Ecto neural progenitor cell (in vitro differentiated cells): ENCODE measurements at regions not wholly inside any gene's neighbourhood (a gene's known extent, or its start where the extent isn't known, plus 50 kb on each side); places are given as distances from the start of the nearest gene placed in this dataset.
"Not testable (repeated sequence)": the region's sequence is repeated elsewhere in the genome, so short reads cannot be mapped to it uniquely, and the experiment has no call there.

Experiments
- DNase-seq: peaks from one replicate; pipeline ENCODE4 v3.0.0-alpha.2; 2018; ENCODE audit warnings: low spot score

DNA sequence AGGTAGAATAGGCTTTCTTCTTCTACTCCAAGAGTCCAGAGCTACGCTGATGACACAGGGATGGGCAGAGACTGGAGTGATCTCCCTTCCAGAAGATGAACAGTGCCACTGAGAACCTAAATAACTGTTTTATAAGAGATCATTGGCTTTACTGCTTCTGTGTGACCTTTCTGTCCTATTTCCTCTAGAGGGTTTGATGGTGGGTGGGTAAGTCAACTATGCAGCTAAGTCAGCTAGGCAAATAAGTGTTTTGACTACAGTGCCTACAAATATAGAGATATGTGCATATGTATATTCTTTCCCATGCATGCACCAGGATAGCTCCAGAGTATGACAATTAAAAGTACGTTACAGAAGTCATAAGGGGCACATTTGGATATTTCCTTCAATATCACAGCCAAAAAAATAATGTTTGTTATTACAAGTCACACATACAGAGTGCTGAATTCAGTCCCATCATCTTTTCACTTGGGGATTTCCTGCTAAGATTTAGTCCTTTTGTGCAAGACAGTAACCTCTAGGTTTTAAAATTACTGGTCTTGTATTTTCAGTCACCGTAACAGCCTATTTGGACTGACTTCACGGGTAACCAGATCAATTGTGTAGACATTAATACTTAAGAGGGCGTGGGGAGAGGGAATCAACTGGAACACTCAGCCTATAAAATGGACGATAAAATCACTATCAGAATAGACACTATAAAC lies 412.6 kb upstream of the SOX5 start:
- no peak for DNase-seq

DNA sequence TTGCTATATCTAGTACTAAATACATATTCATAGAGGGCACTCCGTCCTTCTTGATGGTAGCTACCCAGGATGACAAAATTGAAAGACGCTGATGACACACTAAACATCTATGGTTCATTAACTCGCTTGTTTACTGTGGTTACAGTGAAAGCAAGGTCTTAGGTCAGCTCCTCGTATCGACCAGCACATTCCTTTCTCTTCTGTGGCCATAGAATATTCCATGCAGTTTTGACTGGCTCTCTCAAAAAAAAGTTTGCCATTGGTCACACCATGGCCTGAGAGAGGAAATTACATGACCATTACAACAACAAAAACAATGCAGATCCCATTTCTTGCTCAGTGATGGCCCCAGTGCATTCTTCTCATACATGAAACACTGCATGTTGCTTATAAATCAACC lies 411.4 kb upstream of the SOX5 start:
- DNase-seq = no peak

DNA sequence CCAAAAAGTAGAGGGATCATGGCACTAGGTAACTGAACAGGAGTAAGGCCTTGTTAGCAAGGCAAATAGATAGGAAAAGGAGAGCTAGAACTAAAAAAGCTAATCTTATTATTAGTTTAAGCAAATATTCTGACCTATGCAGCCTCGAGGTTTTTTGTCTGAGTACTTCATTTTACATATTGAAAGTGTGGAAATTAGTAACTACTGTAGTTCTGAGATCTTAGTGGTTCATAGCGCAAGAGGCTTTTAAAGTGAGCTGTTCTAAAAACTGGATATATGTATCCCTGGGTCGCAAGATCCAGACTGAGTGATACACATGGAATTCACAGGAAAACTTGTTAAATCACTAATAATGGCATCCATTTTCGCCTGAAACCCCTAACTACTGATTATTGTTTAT lies 411.0 kb upstream of the SOX5 start:
- DNase-seq = no peak

GRCh38 chr12:24360057-24360456 lies 410.6 kb upstream of the SOX5 start:
- no peak for DNase-seq

GRCh38 chr12:24359418-24359817 lies 409.9 kb upstream of the SOX5 start:
- DNase-seq = no peak

GRCh38 chr12:24356240-24356804 lies 406.9 kb upstream of the SOX5 start:
- DNase-seq = no peak

- no peak for DNase-seq
Observed at GRCh38 chr12:24352363-24352762, 402.9 kb upstream of the SOX5 start.

GRCh38 chr12:24349051-24349799 lies 399.8 kb upstream of the SOX5 start:
- no peak for DNase-seq

DNA sequence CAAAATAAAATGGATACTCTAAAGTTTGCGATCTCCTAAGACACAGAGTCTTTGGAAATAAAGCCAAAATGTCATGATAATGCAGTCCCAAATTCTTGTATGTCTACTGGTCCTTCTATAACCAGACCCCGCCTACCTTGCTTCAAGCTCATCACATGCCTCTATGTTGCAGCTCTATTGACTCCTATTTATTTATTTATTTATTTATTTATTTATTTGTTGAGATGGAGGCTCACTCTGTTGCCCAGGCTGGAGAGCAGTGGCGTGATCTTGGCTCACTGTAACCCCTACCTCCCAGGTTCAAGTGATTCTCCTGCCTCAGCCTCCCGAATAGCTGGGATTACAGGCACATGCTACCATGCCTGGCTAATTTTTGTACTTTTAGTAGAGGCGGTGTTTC lies 398.7 kb upstream of the SOX5 start:
- not testable (repeated sequence) for DNase-seq

DNA sequence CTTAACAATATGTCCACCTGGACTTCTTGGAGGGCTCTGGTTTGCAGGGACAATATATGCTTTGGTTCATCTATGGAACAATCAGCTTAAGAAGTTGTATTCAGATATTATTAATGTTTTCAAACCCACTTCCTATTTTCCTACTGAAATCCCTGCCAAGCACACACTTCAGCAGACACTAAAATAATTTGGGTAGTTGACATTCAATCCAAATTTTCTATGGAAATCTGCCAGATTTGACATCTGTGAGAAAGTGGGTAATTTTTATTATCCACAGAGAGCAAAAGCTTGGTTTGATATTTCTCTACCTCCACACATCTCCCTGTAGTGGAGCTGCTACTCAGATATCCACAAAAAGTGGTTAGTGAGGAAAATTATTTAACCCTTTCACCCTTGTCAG lies 378.8 kb upstream of the SOX5 start:
- DNase-seq = no peak

DNA sequence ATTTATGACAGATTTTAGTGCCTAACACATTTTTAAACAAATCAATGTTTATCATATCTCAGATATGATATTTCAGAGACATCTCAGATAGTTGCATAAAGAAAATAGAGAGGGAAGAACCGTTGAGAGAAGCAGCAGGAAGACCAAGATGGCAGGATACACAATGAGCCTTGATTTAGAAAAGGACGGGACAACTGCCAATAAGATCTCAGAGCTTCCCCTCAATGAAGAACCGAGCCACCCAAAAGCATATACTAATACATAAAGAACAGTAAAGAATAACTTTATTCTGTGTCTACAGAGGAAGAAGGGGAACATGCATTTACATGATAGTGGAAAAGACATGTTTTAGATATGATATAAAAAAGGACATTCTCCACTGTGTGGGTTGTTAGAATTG lies 375.9 kb upstream of the SOX5 start:
- no peak for DNase-seq

GRCh38 chr12:24307716-24308335 lies 358.4 kb upstream of the SOX5 start:
- DNase-seq = no peak

GRCh38 chr12:24307153-24307552 lies 357.7 kb upstream of the SOX5 start:
- DNase-seq = no peak

GRCh38 chr12:24306001-24306400 lies 356.5 kb upstream of the SOX5 start:
- DNase-seq = no peak

DNA sequence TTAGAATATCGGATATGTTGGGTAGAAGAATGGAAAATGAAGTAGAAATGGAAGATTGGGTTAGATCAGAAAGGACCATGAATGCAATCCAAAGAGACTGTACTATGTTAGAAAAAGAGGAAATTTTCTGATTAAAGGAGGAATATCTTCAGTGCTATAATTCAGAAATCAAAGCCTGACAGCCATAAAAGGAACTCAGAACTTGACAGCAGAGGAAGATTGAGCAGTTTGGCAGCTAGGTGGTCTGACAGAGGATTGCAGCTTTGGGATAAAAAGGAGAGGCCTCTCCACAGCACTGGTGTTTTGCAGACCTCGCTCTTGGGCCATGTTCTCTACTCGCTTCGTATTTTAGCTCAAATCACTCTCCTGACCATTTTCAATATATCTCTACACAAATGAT lies 354.8 kb upstream of the SOX5 start:
- no peak for DNase-seq

- no peak for DNase-seq
Observed at GRCh38 chr12:24302708-24303107, 353.2 kb upstream of the SOX5 start.

- no peak for DNase-seq
Observed at GRCh38 chr12:24297516-24297915, 348.0 kb upstream of the SOX5 start.

DNA sequence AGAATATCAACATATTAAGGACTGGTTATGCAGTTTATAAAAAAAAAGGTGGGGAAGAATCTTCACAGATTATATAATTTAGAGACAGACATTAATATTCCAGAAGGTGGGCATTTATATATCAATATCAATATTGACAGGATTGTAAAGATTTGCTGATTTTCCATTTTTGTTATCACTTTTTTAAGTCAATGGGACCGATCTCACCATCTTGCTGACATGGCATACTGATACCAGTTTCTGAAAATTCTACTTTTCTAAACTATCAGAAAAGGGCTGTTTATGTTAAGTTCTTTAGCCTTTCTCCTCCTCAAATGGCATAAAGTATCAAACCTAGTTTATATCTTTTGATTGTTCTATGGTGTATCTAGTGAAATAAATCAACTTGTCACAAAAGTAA lies 344.1 kb upstream of the SOX5 start:
- no peak for DNase-seq

DNA sequence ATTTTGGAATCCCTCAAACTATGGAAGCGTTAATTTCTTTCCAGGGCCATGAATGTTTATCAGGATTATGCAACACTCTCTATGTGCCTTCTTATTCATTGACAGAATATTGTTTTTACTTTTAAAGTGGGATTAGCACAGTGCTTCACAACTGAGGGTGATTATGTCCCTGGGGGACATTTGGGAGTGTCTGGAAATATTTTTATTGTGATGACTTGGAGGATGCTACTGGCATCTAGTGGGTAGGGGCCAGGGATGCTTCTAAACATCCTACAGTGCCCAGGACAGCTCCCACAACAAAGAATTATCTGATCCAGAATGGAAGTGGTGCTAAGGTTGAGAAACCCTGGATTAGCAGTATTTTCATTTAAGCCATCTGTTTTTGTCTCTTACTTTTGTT lies 338.5 kb upstream of the SOX5 start:
- no peak for DNase-seq

DNA sequence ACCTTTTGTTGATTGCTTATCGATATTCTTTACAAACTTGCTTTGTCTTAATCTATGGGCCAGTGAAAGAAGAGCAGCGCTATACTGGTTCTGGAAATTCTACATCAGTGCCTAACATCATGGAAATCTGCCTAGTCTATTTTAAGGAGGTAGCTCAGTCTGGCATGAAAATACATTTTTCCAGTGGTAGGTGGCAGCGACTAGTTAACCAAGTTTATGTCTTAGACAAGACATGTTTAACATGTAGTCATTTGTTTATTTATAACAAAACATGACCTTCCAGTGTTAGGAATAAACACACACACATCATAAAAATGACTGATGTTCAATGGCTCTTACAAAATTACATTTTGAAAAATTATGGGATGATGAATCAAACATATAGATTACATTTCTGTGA lies 336.0 kb upstream of the SOX5 start:
- DNase-seq = no peak

DNA sequence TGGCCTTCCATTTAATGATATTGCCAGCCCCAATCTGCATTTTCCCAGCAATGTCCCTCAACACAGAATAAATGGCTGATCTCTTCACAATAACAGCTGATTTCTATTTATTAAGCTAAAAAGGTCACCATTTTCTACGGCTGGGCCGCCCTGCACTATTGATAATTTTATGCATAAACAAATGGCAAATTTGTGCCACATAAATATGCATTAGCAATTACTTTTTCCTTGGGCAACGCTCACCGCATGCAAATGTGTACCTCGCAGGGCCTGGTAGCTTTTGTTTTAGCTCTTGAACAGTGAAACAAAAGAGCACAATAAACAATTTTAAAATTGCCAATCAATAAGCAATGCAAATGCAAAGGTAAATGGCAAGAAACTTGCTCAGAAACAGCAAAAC lies 331.9 kb upstream of the SOX5 start:
- no peak for DNase-seq

DNA sequence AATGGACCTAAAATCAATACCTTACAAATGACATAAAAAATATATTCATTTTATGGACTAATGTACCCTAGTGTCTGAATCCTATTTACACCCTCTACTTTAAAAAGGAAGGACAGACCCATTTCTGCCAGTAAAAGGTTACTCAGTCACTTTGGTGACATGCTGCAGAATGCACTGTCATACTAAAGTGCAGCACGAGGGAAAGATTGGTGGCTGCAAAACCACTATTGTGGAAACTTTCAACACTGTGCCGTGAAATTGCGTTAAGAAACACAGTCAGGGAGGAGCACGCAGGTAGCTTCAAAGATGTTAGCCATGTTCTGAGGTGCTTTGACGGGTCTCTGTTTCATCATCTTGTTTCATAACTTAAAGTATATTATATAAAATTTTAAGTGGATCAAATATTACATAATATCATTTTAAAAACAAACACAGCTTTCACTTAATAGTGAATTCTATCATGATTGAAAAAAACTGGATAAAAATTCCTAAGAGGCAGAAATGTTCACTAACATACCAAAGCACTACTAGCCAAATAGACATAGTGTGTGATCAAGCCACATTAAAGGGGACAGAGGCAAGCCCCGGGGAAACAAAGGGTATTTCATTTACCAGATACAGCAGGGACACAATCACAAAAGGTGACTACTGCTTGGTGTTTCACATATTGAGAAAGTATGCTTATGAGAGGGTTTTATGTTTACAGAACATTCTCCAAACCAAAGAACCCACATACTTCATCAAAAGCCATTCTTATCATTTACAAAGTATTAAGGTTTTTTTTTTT lies 330.8 kb upstream of the SOX5 start:
- DNase-seq = no peak
